ENCODE measurements at regions not wholly inside any gene's neighbourhood (a gene's known extent, or its start where the extent isn't known, plus 50 kb on each side); places are given as distances from the start of the nearest gene placed in this dataset.
A peak's percentile ranks its signal among the peaks of the same experiment; 100 is the strongest.
"Not testable (repeated sequence)": the region's sequence is repeated elsewhere in the genome, so short reads cannot be mapped to it uniquely, and the experiment has no call there.

- Histone ChIP-seq H3K9me1 (ENCODE audit: control insufficient read depth, extremely low read depth, insufficient read depth, low read length) (no peaks in the 10 kb centered on the region), H3K4me1 (ENCODE audit: control insufficient read depth, extremely low read depth, insufficient read depth, low read length) (no peaks in the 10 kb centered on the region), H3K9ac (ENCODE audit: control insufficient read depth, extremely low read depth, insufficient read depth, low read length) (no peak overlapping the region), H2AFZ (ENCODE audit: control insufficient read depth, low read length) (no peak overlapping the region), H3K27me3 (ENCODE audit: control insufficient read depth, extremely low read depth, insufficient read depth, low read length) (no peaks in the 10 kb centered on the region), H4K20me1 (ENCODE audit: control insufficient read depth, extremely low read depth, insufficient read depth, low read length) (no peaks in the 10 kb centered on the region), H3K79me2 (ENCODE audit: control insufficient read depth, insufficient read depth, low read length) (no peaks in the 10 kb centered on the region), H3K27ac (ENCODE audit: control insufficient read depth, insufficient read depth, low read length) (no peak overlapping the region), H3K36me3 (ENCODE audit: control insufficient read depth in 2 of 2, extremely low read depth in 1 of 2, insufficient read depth in 2 of 2, low read length in 2 of 2) (no peaks in the 10 kb centered on the region), H3K9me3 (ENCODE audit: control insufficient read depth, low read depth, low read length) (peaks cover 4% of the 10 kb centered on the region), H3K4me2 (ENCODE audit: control insufficient read depth, extremely low read depth, insufficient read depth, low read depth, low read length) (no peak overlapping the region), H3K4me3 (ENCODE audit: control insufficient read depth in 2 of 3, extremely low read depth in 1 of 3, insufficient read depth in 2 of 3, low read depth in 1 of 3, low read length in 3 of 3) (no peak overlapping the region)
- FAIRE-seq (no peak), DNase-seq (ENCODE audit: low read depth, low spot score) (no peak)
- no peak for TF ChIP-seq CTCF (optimal IDR thresholded peaks at IDR 0.05 in 1 of 3, IDR thresholded peaks at IDR 0.05 in 1 of 3, conservative IDR thresholded peaks at IDR 0.05 in 1 of 3; ENCODE audit: extremely low read depth in 1 of 3, insufficient read depth in 2 of 3, low read length in 3 of 3)
- TF ChIP-seq EZH2 (IDR thresholded peaks at IDR 0.05; ENCODE audit: low read length), result no peak
- dilution Hi-C loops (cut with MboI; ENCODE audit: extremely low pct_ligation_motif_present, low sequenced_read_pairs), result no loop called here
Measured at GRCh38 chr7:112951070-112951469, 135.6 kb downstream of the GPR85 start.

- H3K36me3 ChIP-seq (ENCODE audit: control insufficient read depth in 2 of 2, extremely low read depth in 1 of 2, insufficient read depth in 2 of 2, low read length in 2 of 2); H3K79me2 ChIP-seq (ENCODE audit: control insufficient read depth, insufficient read depth, low read length); H3K27me3 ChIP-seq (ENCODE audit: control insufficient read depth, extremely low read depth, insufficient read depth, low read length); H3K27ac ChIP-seq (ENCODE audit: control insufficient read depth, insufficient read depth, low read length); DNase-seq (ENCODE audit: low read depth, low spot score); H3K4me1 ChIP-seq (ENCODE audit: control insufficient read depth, extremely low read depth, insufficient read depth, low read length); H3K4me3 ChIP-seq (ENCODE audit: control insufficient read depth in 2 of 3, extremely low read depth in 1 of 3, insufficient read depth in 2 of 3, low read depth in 1 of 3, low read length in 3 of 3); dilution Hi-C loops (cut with MboI; ENCODE audit: extremely low pct_ligation_motif_present, low sequenced_read_pairs); H3K9ac ChIP-seq (ENCODE audit: control insufficient read depth, extremely low read depth, insufficient read depth, low read length); H3K9me1 ChIP-seq (ENCODE audit: control insufficient read depth, extremely low read depth, insufficient read depth, low read length); H3K4me2 ChIP-seq (ENCODE audit: control insufficient read depth, extremely low read depth, insufficient read depth, low read depth, low read length); FAIRE-seq; H2AFZ ChIP-seq (ENCODE audit: control insufficient read depth, low read length); H3K9me3 ChIP-seq (ENCODE audit: control insufficient read depth, low read depth, low read length); H4K20me1 ChIP-seq (ENCODE audit: control insufficient read depth, extremely low read depth, insufficient read depth, low read length): not testable (repeated sequence)
Measured at GRCh38 chr7:112949682-112950081, 136.9 kb downstream of the GPR85 start.

- Histone ChIP-seq H4K20me1 (ENCODE audit: control insufficient read depth, extremely low read depth, insufficient read depth, low read length) (no peaks in the 10 kb centered on the region), H3K9me1 (ENCODE audit: control insufficient read depth, extremely low read depth, insufficient read depth, low read length) (no peaks in the 10 kb centered on the region), H3K79me2 (ENCODE audit: control insufficient read depth, insufficient read depth, low read length) (no peaks in the 10 kb centered on the region), H3K4me1 (ENCODE audit: control insufficient read depth, extremely low read depth, insufficient read depth, low read length) (no peaks in the 10 kb centered on the region), H3K4me3 (ENCODE audit: control insufficient read depth in 2 of 3, extremely low read depth in 1 of 3, insufficient read depth in 2 of 3, low read depth in 1 of 3, low read length in 3 of 3) (no peak overlapping the region), H3K36me3 (ENCODE audit: control insufficient read depth in 2 of 2, extremely low read depth in 1 of 2, insufficient read depth in 2 of 2, low read length in 2 of 2) (no peaks in the 10 kb centered on the region), H3K27ac (ENCODE audit: control insufficient read depth, insufficient read depth, low read length) (no peak overlapping the region), H3K4me2 (ENCODE audit: control insufficient read depth, extremely low read depth, insufficient read depth, low read depth, low read length) (no peak overlapping the region), H2AFZ (ENCODE audit: control insufficient read depth, low read length) (no peak overlapping the region), H3K27me3 (ENCODE audit: control insufficient read depth, extremely low read depth, insufficient read depth, low read length) (no peaks in the 10 kb centered on the region), H3K9ac (ENCODE audit: control insufficient read depth, extremely low read depth, insufficient read depth, low read length) (no peak overlapping the region), H3K9me3 (ENCODE audit: control insufficient read depth, low read depth, low read length) (no peaks in the 10 kb centered on the region)
- FAIRE-seq (peak; percentile 75), DNase-seq (ENCODE audit: low read depth, low spot score) (no peak)
- no peak for TF ChIP-seq EZH2 (IDR thresholded peaks at IDR 0.05; ENCODE audit: low read length)
- TF ChIP-seq CTCF (optimal IDR thresholded peaks at IDR 0.05 in 1 of 3, IDR thresholded peaks at IDR 0.05 in 1 of 3, conservative IDR thresholded peaks at IDR 0.05 in 1 of 3; ENCODE audit: extremely low read depth in 1 of 3, insufficient read depth in 2 of 3, low read length in 3 of 3), result no peak
- dilution Hi-C loops (cut with MboI; ENCODE audit: extremely low pct_ligation_motif_present, low sequenced_read_pairs), result no loop called here
Measured at GRCh38 chr7:112946350-112946749, 140.3 kb downstream of the GPR85 start.

Measured in keratinocyte (primary cell).